ENCODE measurements at regions not wholly inside any gene's neighbourhood (a gene's known extent, or its start where the extent isn't known, plus 50 kb on each side); places are given as distances from the start of the nearest gene placed in this dataset.
A peak's percentile ranks its signal among the peaks of the same experiment; 100 is the strongest.

- peak overlapping the region; percentile 97 for H3K4me3 ChIP-seq (ENCODE audit: low read length)
- Mint-ChIP-seq H3K27ac (peak overlapping the region; percentile 87 to 92), H3K4me1 (peaks cover 23 to 28% of the 10 kb centered on the region in 2 donors), H3K4me3 (peak overlapping the region; percentile 97), H3K36me3 (no peaks in the 10 kb centered on the region), H3K9me3 (no peaks in the 10 kb centered on the region), H3K27me3 (ENCODE audit: low read depth in 2 of 2) (peaks cover 3 to 8% of the 10 kb centered on the region in 2 donors)
- H3K27ac ChIP-seq (ENCODE audit: low read length), result peak overlapping the region; percentile 93
- H3K4me1 ChIP-seq (ENCODE audit: control insufficient read depth, insufficient read depth, low read length), result peaks cover 15% of the 10 kb centered on the region
- under 1% methylated on average over 33 of the region's 33 CpGs for WGBS (ENCODE audit: insufficient coverage)
- intact Hi-C loops (cut with micrococcal nuclease), result loop anchor here (2.0 kb wide), 1 partner anchor 75 kb away; the partner anchor contains the start of gene CHD6
- no peaks in the 10 kb centered on the region for H3K27me3 ChIP-seq (ENCODE audit: control insufficient read depth, insufficient read depth, low read length)
- H3K36me3 ChIP-seq (ENCODE audit: control insufficient read depth, insufficient read depth, low read length), result no peaks in the 10 kb centered on the region
- no peaks in the 10 kb centered on the region for H3K9me3 ChIP-seq (ENCODE audit: control insufficient read depth, insufficient read depth, low read length)
- ATAC-seq (peak; percentile 91 to 94 (median 91)), DNase-seq (peak; percentile 70 to 93)
- TF ChIP-seq, protein P1, sequence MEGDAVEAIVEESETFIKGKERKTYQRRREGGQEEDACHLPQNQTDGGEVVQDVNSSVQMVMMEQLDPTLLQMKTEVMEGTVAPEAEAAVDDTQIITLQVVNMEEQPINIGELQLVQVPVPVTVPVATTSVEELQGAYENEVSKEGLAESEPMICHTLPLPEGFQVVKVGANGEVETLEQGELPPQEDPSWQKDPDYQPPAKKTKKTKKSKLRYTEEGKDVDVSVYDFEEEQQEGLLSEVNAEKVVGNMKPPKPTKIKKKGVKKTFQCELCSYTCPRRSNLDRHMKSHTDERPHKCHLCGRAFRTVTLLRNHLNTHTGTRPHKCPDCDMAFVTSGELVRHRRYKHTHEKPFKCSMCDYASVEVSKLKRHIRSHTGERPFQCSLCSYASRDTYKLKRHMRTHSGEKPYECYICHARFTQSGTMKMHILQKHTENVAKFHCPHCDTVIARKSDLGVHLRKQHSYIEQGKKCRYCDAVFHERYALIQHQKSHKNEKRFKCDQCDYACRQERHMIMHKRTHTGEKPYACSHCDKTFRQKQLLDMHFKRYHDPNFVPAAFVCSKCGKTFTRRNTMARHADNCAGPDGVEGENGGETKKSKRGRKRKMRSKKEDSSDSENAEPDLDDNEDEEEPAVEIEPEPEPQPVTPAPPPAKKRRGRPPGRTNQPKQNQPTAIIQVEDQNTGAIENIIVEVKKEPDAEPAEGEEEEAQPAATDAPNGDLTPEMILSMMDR (IDR thresholded peaks at IDR 0.05), result peak; percentile 61
These were observed 75.2 kb upstream of the CHD6 start for GRCh38 chr20:41693136-41693979.

DNA sequence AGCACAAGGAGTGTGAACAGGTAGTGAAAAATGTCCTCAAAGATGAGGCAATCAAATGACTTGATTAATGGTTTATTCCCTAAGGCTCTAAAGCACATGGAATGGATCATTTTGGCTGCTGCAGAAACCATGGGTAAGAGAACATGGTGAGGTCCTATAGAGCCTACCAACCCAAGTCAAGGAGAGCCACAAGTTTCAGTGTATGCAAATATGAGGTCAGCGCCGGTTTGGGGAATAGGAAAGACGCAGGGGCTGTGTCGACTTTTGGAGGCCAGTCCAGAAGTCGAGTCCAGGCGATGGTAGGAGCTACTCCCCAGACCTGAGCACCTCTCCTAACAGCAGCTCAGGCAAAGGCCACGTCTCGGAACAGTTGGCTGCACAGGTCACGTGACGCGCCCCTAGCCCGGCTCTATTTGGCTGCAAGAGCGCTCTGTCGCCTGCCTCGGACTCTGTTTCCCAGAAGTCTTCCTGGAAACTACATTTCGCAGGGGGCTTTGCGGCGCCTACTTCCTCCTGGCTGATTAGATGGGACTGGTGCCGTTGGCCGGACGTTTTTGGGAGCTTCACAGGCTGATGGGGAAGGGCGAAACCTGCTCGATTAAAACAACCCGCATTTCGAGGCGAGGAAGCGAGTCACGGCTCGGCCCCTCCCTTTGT is 74.4 kb upstream of the CHD6 start:
- ATAC-seq (peak; percentile 24 to 48 (median 46)), DNase-seq (peak; percentile 57 to 87)
- TF ChIP-seq, protein P1 (IDR thresholded peaks at IDR 0.05), result no peak
- Mint-ChIP-seq H3K36me3 (no peaks in the 10 kb centered on the region), H3K4me3 (peak overlapping the region; percentile 97), H3K9me3 (no peaks in the 10 kb centered on the region), H3K27ac (peak overlapping the region; percentile 87 to 92), H3K4me1 (peaks cover 19 to 26% of the 10 kb centered on the region in 2 donors), H3K27me3 (ENCODE audit: low read depth in 2 of 2) (peaks cover under 1 to 3% of the 10 kb centered on the region in 2 donors)
- Histone ChIP-seq H3K9me3 (ENCODE audit: control insufficient read depth, insufficient read depth, low read length) (no peaks in the 10 kb centered on the region), H3K4me1 (ENCODE audit: control insufficient read depth, insufficient read depth, low read length) (peaks cover 15% of the 10 kb centered on the region), H3K4me3 (ENCODE audit: low read length) (peak overlapping the region; percentile 97), H3K27ac (ENCODE audit: low read length) (peak overlapping the region; percentile 93), H3K27me3 (ENCODE audit: control insufficient read depth, insufficient read depth, low read length) (no peaks in the 10 kb centered on the region), H3K36me3 (ENCODE audit: control insufficient read depth, insufficient read depth, low read length) (no peaks in the 10 kb centered on the region)
- WGBS (ENCODE audit: insufficient coverage), result 9% methylated on average over 29 of the region's 29 CpGs
- intact Hi-C loops (cut with micrococcal nuclease), result loop anchor here (2.0 kb wide), 1 partner anchor 74 kb away; the partner anchor contains the start of gene CHD6

GRCh38 chr20:41691443-41691842 is 73.3 kb upstream of the CHD6 start:
- Mint-ChIP-seq H3K9me3 (no peaks in the 10 kb centered on the region), H3K36me3 (no peaks in the 10 kb centered on the region), H3K4me3 (no peak overlapping the region), H3K27me3 (ENCODE audit: low read depth in 2 of 2) (peaks cover 10% of the 10 kb centered on the region in 2 donors), H3K4me1 (peaks cover 17 to 25% of the 10 kb centered on the region in 2 donors), H3K27ac (no peak overlapping the region)
- DNase-seq, result no peak
- no peaks in the 10 kb centered on the region for H3K9me3 ChIP-seq (ENCODE audit: control insufficient read depth, insufficient read depth, low read length)
- TF ChIP-seq, protein P1 (IDR thresholded peaks at IDR 0.05), result no peak
- WGBS (ENCODE audit: insufficient coverage), result 83% methylated on average over 1 of the region's 2 CpGs
- no peaks in the 10 kb centered on the region for H3K36me3 ChIP-seq (ENCODE audit: control insufficient read depth, insufficient read depth, low read length)
- intact Hi-C loops (cut with micrococcal nuclease), result no loop called here
- H3K4me1 ChIP-seq (ENCODE audit: control insufficient read depth, insufficient read depth, low read length), result peaks cover 15% of the 10 kb centered on the region
- H3K4me3 ChIP-seq (ENCODE audit: low read length), result no peak overlapping the region
- no peak overlapping the region for H3K27ac ChIP-seq (ENCODE audit: low read length)
- ATAC-seq, result no peak
- no peaks in the 10 kb centered on the region for H3K27me3 ChIP-seq (ENCODE audit: control insufficient read depth, insufficient read depth, low read length)

Data from natural killer cell (primary cell).